Trophoblast cell (in vitro differentiated cells and primary cell): ENCODE measurements at regions not wholly inside any gene's neighbourhood (a gene's known extent, or its start where the extent isn't known, plus 50 kb on each side); places are given as distances from the start of the nearest gene placed in this dataset.

Experiments
- DNase-seq, 2 donors: peaks; one replicate each; pipeline ENCODE4 v3.0.0-alpha.2; 2016
- H2AFZ ChIP-seq: 2 replicates; pipeline ENCODE4 v1.6.1; 2013; ENCODE audit warnings: low read length, moderate library complexity, mild to moderate bottlenecking; ENCODE audit not compliant: insufficient read depth, poor library complexity
- H2AK5ac ChIP-seq: 2 replicates; pipeline ENCODE4 v1.6.1; 2013; ENCODE audit warnings: mild to moderate bottlenecking, low read length
- H2BK120ac ChIP-seq: 2 replicates; pipeline ENCODE4 v1.6.1; 2013; ENCODE audit warnings: low read length, mild to moderate bottlenecking, moderate library complexity; ENCODE audit not compliant: insufficient read depth, poor library complexity
- H2BK12ac ChIP-seq: 2 replicates; pipeline ENCODE4 v1.6.1; 2013; ENCODE audit warnings: mild to moderate bottlenecking, low read length, moderate library complexity
- H2BK5ac ChIP-seq: 2 replicates; pipeline ENCODE4 v1.6.1; 2013; ENCODE audit warnings: low read length, low read depth, moderate library complexity, mild to moderate bottlenecking; ENCODE audit not compliant: poor library complexity
- H3K14ac ChIP-seq: 2 replicates; pipeline ENCODE4 v1.6.1; 2013; ENCODE audit warnings: mild to moderate bottlenecking, low read length
- H3K18ac ChIP-seq: 2 replicates; pipeline ENCODE4 v1.6.1; 2013; ENCODE audit warnings: mild to moderate bottlenecking, low read length
- H3K23ac ChIP-seq: 2 replicates; pipeline ENCODE4 v1.6.1; 2013; ENCODE audit warnings: low read length
- H3K27ac ChIP-seq: 2 replicates; pipeline ENCODE4 v1.5.1; 2013; ENCODE audit warnings: low read depth, mild to moderate bottlenecking, inconsistent platforms, low read length, moderate library complexity
- H3K27me3 ChIP-seq: 2 replicates; pipeline ENCODE4 v1.6.1; 2013; ENCODE audit warnings: inconsistent platforms, mild to moderate bottlenecking, low read length, moderate library complexity; ENCODE audit not compliant: insufficient read depth
- H3K36me3 ChIP-seq, 2 experiments: 1 replicate in 1 of 2; 2 replicates in 1 of 2; pipeline ENCODE4 v1.6.1; 2013; ENCODE audit warnings: low read length in 2 of 2, mild to moderate bottlenecking in 2 of 2, moderate library complexity in 1 of 2; ENCODE audit not compliant: insufficient read depth in 2 of 2, control insufficient read depth in 1 of 2
- H3K4ac ChIP-seq: 2 replicates; pipeline ENCODE4 v1.6.1; 2013; ENCODE audit warnings: low read depth, mild to moderate bottlenecking, low read length, moderate library complexity
- H3K4me1 ChIP-seq, 2 experiments: 1 replicate in 1 of 2; 2 replicates in 1 of 2; pipeline ENCODE4 v1.6.1; 2013; ENCODE audit warnings: low read length in 2 of 2, mild to moderate bottlenecking in 2 of 2, moderate library complexity in 1 of 2; ENCODE audit not compliant: insufficient read depth in 2 of 2, control insufficient read depth in 1 of 2
- H3K4me2 ChIP-seq: 2 replicates; pipeline ENCODE4 v1.6.1; 2013; ENCODE audit warnings: inconsistent platforms, mild to moderate bottlenecking, low read length, moderate library complexity
- H3K4me3 ChIP-seq: 2 replicates; pipeline ENCODE4 v1.5.1; 2013; ENCODE audit warnings: mild to moderate bottlenecking, low read depth, low read length, inconsistent platforms
- H3K79me1 ChIP-seq: one replicate; pipeline ENCODE4 v1.6.1; 2013; ENCODE audit warnings: low read length
- H3K79me2 ChIP-seq: 2 replicates; pipeline ENCODE4 v1.6.1; 2013; ENCODE audit warnings: low read length, mild to moderate bottlenecking; ENCODE audit not compliant: control insufficient read depth, insufficient read depth, poor library complexity
- H3K9ac ChIP-seq: 2 replicates; pipeline ENCODE4 v1.6.1; 2013; ENCODE audit warnings: mild to moderate bottlenecking, low read length
- H3K9me3 ChIP-seq: 2 replicates; pipeline ENCODE4 v1.6.1; 2013; ENCODE audit warnings: low read depth, mild to moderate bottlenecking, control low read depth, inconsistent platforms, low read length; ENCODE audit not compliant: insufficient read depth
- H4K12ac ChIP-seq: 2 replicates; pipeline ENCODE4 v1.6.1; 2013; ENCODE audit warnings: low read depth, mild to moderate bottlenecking, low read length, moderate library complexity
- H4K8ac ChIP-seq: 2 replicates; pipeline ENCODE4 v1.6.1; 2013; ENCODE audit warnings: low read depth, mild to moderate bottlenecking, low read length, moderate library complexity
- H4K91ac ChIP-seq: one replicate; pipeline ENCODE4 v1.6.1; 2013; ENCODE audit warnings: low read depth, mild to moderate bottlenecking, low read length, moderate library complexity
- WGBS: extraction: QIAGEN DNeasy Blood & Tissue Kit; methylation state at CpG from one replicate; pipeline ENCODE4 v1.1.7; 2013; ENCODE audit warnings: missing lambda C conversion rate; ENCODE audit not compliant: insufficient read length, insufficient coverage; ENCODE audit errors: extremely low coverage; 5-methylcytosine and 5-hydroxymethylcytosine counted together

GRCh38 chr18:5817816-5818215 is 77.5 kb downstream of the TMEM200C start:
- Histone ChIP-seq H3K79me2 (no peaks in the 10 kb centered on the region), H3K36me3 (no peaks in the 10 kb centered on the region), H3K79me1 (no peaks in the 10 kb centered on the region), H3K23ac (no peak overlapping the region), H3K4ac (no peak overlapping the region), H3K27me3 (no peaks in the 10 kb centered on the region), H4K12ac (no peak overlapping the region), H2BK120ac (no peak overlapping the region), H3K4me2 (no peak overlapping the region), H3K9me3 (no peaks in the 10 kb centered on the region), H2AFZ (no peak overlapping the region), H4K91ac (no peak overlapping the region), H3K18ac (no peak overlapping the region), H4K8ac (no peak overlapping the region), H3K4me1 (no peaks in the 10 kb centered on the region), H3K14ac (no peak overlapping the region), H2BK5ac (no peak overlapping the region), H2AK5ac (no peak overlapping the region), H3K9ac (no peak overlapping the region), H2BK12ac (no peak overlapping the region), H3K4me3 (no peak overlapping the region), H3K27ac (no peak overlapping the region)
- WGBS = no CpG with 5 or more reads among the region's 1 CpG
- DNase-seq = no peak

- no peak overlapping the region for H3K9ac ChIP-seq
- no peaks in the 10 kb centered on the region for H3K27me3 ChIP-seq
- no peak overlapping the region for H4K91ac ChIP-seq
- no peak overlapping the region for H2BK5ac ChIP-seq
- no peak overlapping the region for H3K18ac ChIP-seq
- no peak for DNase-seq
- no peak overlapping the region for H4K8ac ChIP-seq
- no peak overlapping the region for H3K4me3 ChIP-seq
- peaks cover 6% of the 10 kb centered on the region for H3K9me3 ChIP-seq
- no CpG with 5 or more reads among the region's 5 CpGs for WGBS
- no peaks in the 10 kb centered on the region for H3K36me3 ChIP-seq
- no peak overlapping the region for H2AK5ac ChIP-seq
- H3K4ac ChIP-seq = no peak overlapping the region
- no peak overlapping the region for H3K23ac ChIP-seq
- H4K12ac ChIP-seq = no peak overlapping the region
- H3K79me1 ChIP-seq = no peaks in the 10 kb centered on the region
- H3K14ac ChIP-seq = no peak overlapping the region
- no peak overlapping the region for H2AFZ ChIP-seq
- H3K27ac ChIP-seq = no peak overlapping the region
- no peak overlapping the region for H2BK12ac ChIP-seq
- no peaks in the 10 kb centered on the region for H3K79me2 ChIP-seq
- no peak overlapping the region for H3K4me2 ChIP-seq
- H2BK120ac ChIP-seq = no peak overlapping the region
- H3K4me1 ChIP-seq = no peaks in the 10 kb centered on the region
Measured at GRCh38 chr18:5806860-5807259, 88.5 kb downstream of the TMEM200C start.

- no CpG with 5 or more reads among the region's 1 CpG for WGBS
- Histone ChIP-seq H3K27me3 (no peaks in the 10 kb centered on the region), H3K9ac (no peak overlapping the region), H3K79me1 (no peaks in the 10 kb centered on the region), H2BK12ac (no peak overlapping the region), H3K14ac (no peak overlapping the region), H3K4ac (no peak overlapping the region), H4K8ac (no peak overlapping the region), H3K9me3 (no peaks in the 10 kb centered on the region), H3K4me1 (no peaks in the 10 kb centered on the region), H3K36me3 (no peaks in the 10 kb centered on the region), H3K4me3 (no peak overlapping the region), H3K4me2 (no peak overlapping the region), H3K18ac (no peak overlapping the region), H3K79me2 (no peaks in the 10 kb centered on the region), H2AK5ac (no peak overlapping the region), H2BK5ac (no peak overlapping the region), H2AFZ (no peak overlapping the region), H4K91ac (no peak overlapping the region), H3K27ac (no peak overlapping the region), H4K12ac (no peak overlapping the region), H2BK120ac (no peak overlapping the region), H3K23ac (no peak overlapping the region)
- DNase-seq = no peak
Measured at GRCh38 chr18:5787936-5788335, 107.4 kb downstream of the TMEM200C start.

GRCh38 chr18:5779922-5780321 is 115.4 kb downstream of the TMEM200C start:
- Histone ChIP-seq H3K4me2 (no peak overlapping the region), H3K36me3 (no peaks in the 10 kb centered on the region), H3K18ac (no peak overlapping the region), H3K79me2 (no peaks in the 10 kb centered on the region), H3K27ac (no peak overlapping the region), H3K9ac (no peak overlapping the region), H2AK5ac (no peak overlapping the region), H3K9me3 (no peaks in the 10 kb centered on the region), H2BK5ac (no peak overlapping the region), H4K91ac (no peak overlapping the region), H2BK12ac (no peak overlapping the region), H4K12ac (no peak overlapping the region), H3K23ac (no peak overlapping the region), H2BK120ac (no peak overlapping the region), H2AFZ (no peak overlapping the region), H3K4ac (no peak overlapping the region), H4K8ac (no peak overlapping the region), H3K4me3 (no peak overlapping the region), H3K79me1 (no peaks in the 10 kb centered on the region), H3K27me3 (no peaks in the 10 kb centered on the region), H3K4me1 (no peaks in the 10 kb centered on the region), H3K14ac (no peak overlapping the region)
- WGBS = no CpG with 5 or more reads among the region's 2 CpGs
- no peak for DNase-seq
